AG09319 (cell line): ENCODE measurements at regions not wholly inside any gene's neighbourhood (a gene's known extent, or its start where the extent isn't known, plus 50 kb on each side); places are given as distances from the start of the nearest gene placed in this dataset.
"Not testable (repeated sequence)": the region's sequence is repeated elsewhere in the genome, so short reads cannot be mapped to it uniquely, and the experiment has no call there.

ENCODE experiments used
- DNase-seq: peaks from one replicate; pipeline ENCODE4 v3.0.0-alpha.2; 2010; ENCODE audit warnings: low read depth; ENCODE audit errors: extremely low read depth
- CTCF ChIP-seq: IDR thresholded peaks from 2 replicates; pipeline ENCODE4 v1.5.1; 2011; ENCODE audit warnings: low read depth, mild to moderate bottlenecking, inconsistent platforms, low read length, moderate library complexity

- TF ChIP-seq CTCF: no peak
- DNase-seq: no peak
Measured at GRCh38 chr1:232123775-232124659, 497.4 kb downstream of the DISC1 start.

GRCh38 chr1:232117903-232118302 is 491.3 kb downstream of the DISC1 start:
- not testable (repeated sequence) for DNase-seq

- no peak for DNase-seq
- no peak for TF ChIP-seq CTCF
Measured at GRCh38 chr1:232114985-232115384, 488.4 kb downstream of the DISC1 start.

GRCh38 chr1:232112076-232112475 is 485.5 kb downstream of the DISC1 start:
- no peak for DNase-seq
- TF ChIP-seq CTCF: no peak

GRCh38 chr1:232111611-232112010 is 485.0 kb downstream of the DISC1 start:
- no peak for TF ChIP-seq CTCF
- no peak for DNase-seq

GRCh38 chr1:232110281-232111090 is 483.9 kb downstream of the DISC1 start:
- peak; percentile 27 for DNase-seq
- no peak for TF ChIP-seq CTCF

GRCh38 chr1:232109391-232109790 is 482.8 kb downstream of the DISC1 start:
- no peak for DNase-seq
- TF ChIP-seq CTCF: no peak
